OCI-LY7 (cell line): ENCODE measurements at regions not wholly inside any gene's neighbourhood (a gene's known extent, or its start where the extent isn't known, plus 50 kb on each side); places are given as distances from the start of the nearest gene placed in this dataset.

ENCODE experiments used
- BruUV-seq: library from RNA; stranded (reverse); fragments of 400-500 nt; replicated peaks from 2 replicates; lab custom pipeline; 2021; lab: Mats Ljungman, UMichigan
- CTCF ChIA-PET: fragments of 300-600 bp; sonication (Branson Sonifier 250); formaldehyde crosslinking; loops from one replicate; lab custom pipeline; 2022; ENCODE audit warnings: antibody characterized with exemption; ENCODE audit not compliant: unreplicated experiment; lab: Charles Lee
- POLR2A ChIA-PET: fragments of 300-600 bp; sonication (Branson Sonifier 250); formaldehyde crosslinking; loops from one replicate; lab custom pipeline; 2022; ENCODE audit warnings: antibody characterized with exemption; lab: Charles Lee
- DNase-seq: peaks from one replicate; pipeline ENCODE4 v3.0.0-alpha.2; 2015; ENCODE audit warnings: low spot score
- H2AFZ ChIP-seq: fragments of 200-600 bp; sonication (generic), shearing (Covaris generic); 2 replicates; pipeline ENCODE4 v1.6.1; 2014; ENCODE audit warnings: mild to moderate bottlenecking, antibody characterized with exemption, low read length, moderate library complexity
- H3K27ac ChIP-seq: fragments of 200-600 bp; sonication (generic); 2 replicates; pipeline ENCODE4 v1.5.1; 2014; ENCODE audit warnings: mixed run types, low read depth, mild to moderate bottlenecking, moderate library complexity, low read length, inconsistent platforms; ENCODE audit not compliant: poor library complexity, severe bottlenecking
- H3K36me3 ChIP-seq: fragments of 200-600 bp; sonication (generic); 2 replicates; pipeline ENCODE4 v1.6.1; 2014; ENCODE audit warnings: mild to moderate bottlenecking, antibody characterized with exemption, low read length, moderate library complexity, mixed read lengths; ENCODE audit not compliant: insufficient read depth
- H3K4me1 ChIP-seq: fragments of 200-600 bp; sonication (generic); 2 replicates; pipeline ENCODE4 v1.5.1; 2014; ENCODE audit warnings: mild to moderate bottlenecking, low read length; ENCODE audit not compliant: insufficient read depth, poor library complexity, severe bottlenecking
- H3K4me2 ChIP-seq: fragments of 200-600 bp; sonication (generic); 2 replicates; pipeline ENCODE4 v1.6.1; 2014; ENCODE audit warnings: mild to moderate bottlenecking, low read length
- H3K4me3 ChIP-seq: fragments of 200-600 bp; sonication (generic); 2 replicates; pipeline ENCODE4 v1.5.1; 2014; ENCODE audit warnings: mild to moderate bottlenecking, low read depth, low read length; ENCODE audit not compliant: poor library complexity, severe bottlenecking
- H3K79me2 ChIP-seq: fragments of 200-600 bp; sonication (generic); 2 replicates; pipeline ENCODE4 v1.6.1; 2016; ENCODE audit warnings: low read depth, mild to moderate bottlenecking, low read length, moderate library complexity, mixed read lengths; ENCODE audit not compliant: insufficient read depth
- H3K9me2 ChIP-seq: fragments of 200-600 bp; sonication (generic); 2 replicates; pipeline ENCODE4 v1.6.1; 2016; ENCODE audit warnings: mild to moderate bottlenecking, low read length, mixed read lengths; ENCODE audit not compliant: insufficient read depth
- H3K9me3 ChIP-seq: fragments of 200-600 bp; sonication (generic); 2 replicates; pipeline ENCODE4 v1.6.1; 2014; ENCODE audit warnings: mild to moderate bottlenecking, mixed run types, low read length, mixed read lengths
- H4K20me1 ChIP-seq: fragments of 200-600 bp; sonication (generic); 2 replicates; pipeline ENCODE4 v1.6.1; 2014; ENCODE audit warnings: mild to moderate bottlenecking, antibody characterized with exemption, low read length, moderate library complexity, mixed read lengths; ENCODE audit not compliant: insufficient read depth
- EZH2phosphoT487 ChIP-seq: fragments of 200-600 bp; sonication (generic); IDR thresholded peaks from 2 replicates; pipeline ENCODE4 v1.6.1; 2018; ENCODE audit warnings: low read depth, borderline replicate concordance, mild to moderate bottlenecking, mixed run types, antibody characterized with exemption, low read length, moderate library complexity, mixed read lengths
- intact Hi-C: fragments of 100-400 bp; cut with micrococcal nuclease; formaldehyde crosslinking; loops from one replicate; pipeline ENCODE4 v1.10.0; 2022; ENCODE audit not compliant: unreplicated experiment
- TF ChIP-seq, protein P1 (sequence below): fragments of 200-600 bp; sonication (generic); conservative IDR thresholded peaks from 2 replicates; pipeline ENCODE4 v1.5.1; 2014; ENCODE audit warnings: mild to moderate bottlenecking, antibody characterized with exemption, low read length, moderate library complexity, mixed read lengths

GRCh38 chr5:121559832-121560231 lies 291.9 kb upstream of the FTMT start:
- Histone ChIP-seq H3K9me2 (no peaks in the 10 kb centered on the region), H3K9me3 (no peaks in the 10 kb centered on the region), H3K4me3 (no peak overlapping the region), H3K36me3 (no peaks in the 10 kb centered on the region), H3K4me2 (no peak overlapping the region), H4K20me1 (no peaks in the 10 kb centered on the region), H3K4me1 (no peaks in the 10 kb centered on the region), H2AFZ (no peak overlapping the region), H3K27ac (no peak overlapping the region), H3K79me2 (no peaks in the 10 kb centered on the region)
- BruUV-seq = no TSS peak
- intact Hi-C loops = no loop called here
- no peak for TF ChIP-seq EZH2phosphoT487
- TF ChIP-seq, protein P1, sequence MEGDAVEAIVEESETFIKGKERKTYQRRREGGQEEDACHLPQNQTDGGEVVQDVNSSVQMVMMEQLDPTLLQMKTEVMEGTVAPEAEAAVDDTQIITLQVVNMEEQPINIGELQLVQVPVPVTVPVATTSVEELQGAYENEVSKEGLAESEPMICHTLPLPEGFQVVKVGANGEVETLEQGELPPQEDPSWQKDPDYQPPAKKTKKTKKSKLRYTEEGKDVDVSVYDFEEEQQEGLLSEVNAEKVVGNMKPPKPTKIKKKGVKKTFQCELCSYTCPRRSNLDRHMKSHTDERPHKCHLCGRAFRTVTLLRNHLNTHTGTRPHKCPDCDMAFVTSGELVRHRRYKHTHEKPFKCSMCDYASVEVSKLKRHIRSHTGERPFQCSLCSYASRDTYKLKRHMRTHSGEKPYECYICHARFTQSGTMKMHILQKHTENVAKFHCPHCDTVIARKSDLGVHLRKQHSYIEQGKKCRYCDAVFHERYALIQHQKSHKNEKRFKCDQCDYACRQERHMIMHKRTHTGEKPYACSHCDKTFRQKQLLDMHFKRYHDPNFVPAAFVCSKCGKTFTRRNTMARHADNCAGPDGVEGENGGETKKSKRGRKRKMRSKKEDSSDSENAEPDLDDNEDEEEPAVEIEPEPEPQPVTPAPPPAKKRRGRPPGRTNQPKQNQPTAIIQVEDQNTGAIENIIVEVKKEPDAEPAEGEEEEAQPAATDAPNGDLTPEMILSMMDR = no peak
- CTCF ChIA-PET = no interaction called here
- POLR2A ChIA-PET = no interaction called here
- no peak for DNase-seq

DNA sequence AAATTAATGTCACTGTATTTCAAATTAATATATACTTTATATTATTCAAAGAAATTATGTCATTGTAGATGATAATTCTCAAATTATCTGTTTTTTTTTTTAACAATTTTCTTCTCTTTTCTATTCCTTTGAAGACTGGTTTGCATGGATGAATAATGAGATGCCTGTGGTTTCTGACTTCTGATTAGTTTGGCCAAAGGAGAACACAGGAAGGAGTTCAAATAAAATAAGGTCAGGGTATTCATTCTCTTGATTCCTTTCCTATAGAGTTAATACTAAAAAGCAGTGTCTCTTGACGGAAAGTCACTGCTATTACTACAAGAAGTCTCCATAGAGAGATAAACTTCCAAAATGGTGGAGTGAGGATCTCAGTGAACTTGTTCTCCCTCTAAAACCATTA lies 279.6 kb upstream of the FTMT start:
- intact Hi-C loops = no loop called here
- Histone ChIP-seq H3K4me1 (no peaks in the 10 kb centered on the region), H2AFZ (no peak overlapping the region), H3K4me3 (no peak overlapping the region), H4K20me1 (no peaks in the 10 kb centered on the region), H3K9me3 (no peaks in the 10 kb centered on the region), H3K9me2 (no peaks in the 10 kb centered on the region), H3K27ac (no peak overlapping the region), H3K36me3 (no peaks in the 10 kb centered on the region), H3K4me2 (no peak overlapping the region), H3K79me2 (no peaks in the 10 kb centered on the region)
- no TSS peak for BruUV-seq
- CTCF ChIA-PET = no interaction called here
- TF ChIP-seq EZH2phosphoT487 = no peak
- TF ChIP-seq, protein P1 = no peak
- POLR2A ChIA-PET = no interaction called here
- DNase-seq = no peak

- H3K9me2 ChIP-seq = no peaks in the 10 kb centered on the region
- no peak overlapping the region for H3K4me3 ChIP-seq
- H3K27ac ChIP-seq = no peak overlapping the region
- H4K20me1 ChIP-seq = no peaks in the 10 kb centered on the region
- POLR2A ChIA-PET = no interaction called here
- no peaks in the 10 kb centered on the region for H3K36me3 ChIP-seq
- H3K79me2 ChIP-seq = no peaks in the 10 kb centered on the region
- no TSS peak for BruUV-seq
- no peak overlapping the region for H3K4me2 ChIP-seq
- CTCF ChIA-PET = no interaction called here
- no peak overlapping the region for H2AFZ ChIP-seq
- no peak for TF ChIP-seq EZH2phosphoT487
- TF ChIP-seq, protein P1 = no peak
- DNase-seq = no peak
- intact Hi-C loops = no loop called here
- no peaks in the 10 kb centered on the region for H3K9me3 ChIP-seq
- H3K4me1 ChIP-seq = no peaks in the 10 kb centered on the region
Measured at GRCh38 chr5:121573721-121574382, 277.8 kb upstream of the FTMT start.
